ENCODE measurements at regions not wholly inside any gene's neighbourhood (a gene's known extent, or its start where the extent isn't known, plus 50 kb on each side); places are given as distances from the start of the nearest gene placed in this dataset.

- no peak for ATAC-seq
- WGBS (ENCODE audit: insufficient coverage): 86% methylated on average over 23 of the region's 23 CpGs
- Histone ChIP-seq H3K4me1 (ENCODE audit: control insufficient read depth, insufficient read depth, low read length) (no peaks in the 10 kb centered on the region), H3K36me3 (ENCODE audit: control insufficient read depth, insufficient read depth, low read length) (no peaks in the 10 kb centered on the region), H3K9me3 (ENCODE audit: control insufficient read depth, insufficient read depth, low read length) (no peaks in the 10 kb centered on the region), H3K27ac (ENCODE audit: low read length) (no peak overlapping the region), H3K4me3 (ENCODE audit: low read length) (no peak overlapping the region), H3K27me3 (ENCODE audit: control insufficient read depth, insufficient read depth, low read length) (no peaks in the 10 kb centered on the region)
- H3K4me1 Mint-ChIP-seq: no peaks in the 10 kb centered on the region
- peaks cover 11 to 19% of the 10 kb centered on the region in 2 donors for H3K27me3 Mint-ChIP-seq (ENCODE audit: low read depth in 2 of 2)
- DNase-seq: no peak
- H3K36me3 Mint-ChIP-seq: no peaks in the 10 kb centered on the region
- H3K9me3 Mint-ChIP-seq: no peaks in the 10 kb centered on the region
- H3K27ac Mint-ChIP-seq: no peak overlapping the region
- intact Hi-C loops (cut with micrococcal nuclease): no loop called here
- no peak for TF ChIP-seq CTCF (IDR thresholded peaks at IDR 0.05)
- no peak overlapping the region for H3K4me3 Mint-ChIP-seq
Measured at GRCh38 chr14:101473795-101474562, 87.3 kb upstream of the DIO3 start.

GRCh38 chr14:101474563-101475455 is 86.5 kb upstream of the DIO3 start:
- no peak for TF ChIP-seq CTCF (IDR thresholded peaks at IDR 0.05)
- Histone ChIP-seq H3K27ac (ENCODE audit: low read length) (no peak overlapping the region), H3K27me3 (ENCODE audit: control insufficient read depth, insufficient read depth, low read length) (no peaks in the 10 kb centered on the region), H3K4me3 (ENCODE audit: low read length) (no peak overlapping the region), H3K4me1 (ENCODE audit: control insufficient read depth, insufficient read depth, low read length) (no peaks in the 10 kb centered on the region), H3K9me3 (ENCODE audit: control insufficient read depth, insufficient read depth, low read length) (no peaks in the 10 kb centered on the region), H3K36me3 (ENCODE audit: control insufficient read depth, insufficient read depth, low read length) (no peaks in the 10 kb centered on the region)
- no peaks in the 10 kb centered on the region for H3K4me1 Mint-ChIP-seq
- intact Hi-C loops (cut with micrococcal nuclease): no loop called here
- H3K27me3 Mint-ChIP-seq (ENCODE audit: low read depth in 2 of 2): peaks cover 11 to 19% of the 10 kb centered on the region in 2 donors
- WGBS (ENCODE audit: insufficient coverage): 91% methylated on average over 19 of the region's 19 CpGs
- H3K4me3 Mint-ChIP-seq: no peak overlapping the region
- DNase-seq: no peak
- H3K9me3 Mint-ChIP-seq: no peaks in the 10 kb centered on the region
- no peak overlapping the region for H3K27ac Mint-ChIP-seq
- ATAC-seq: no peak
- H3K36me3 Mint-ChIP-seq: no peaks in the 10 kb centered on the region

- ATAC-seq: no peak
- 78% methylated on average over 25 of the region's 26 CpGs for WGBS (ENCODE audit: insufficient coverage)
Measured at GRCh38 chr14:101475456-101476257, 85.6 kb upstream of the DIO3 start.

More at GRCh38 chr14:101475456-101476257, 85.6 kb upstream of the DIO3 start:
- Mint-ChIP-seq H3K36me3 (no peaks in the 10 kb centered on the region), H3K4me3 (no peak overlapping the region), H3K27ac (no peak overlapping the region), H3K9me3 (no peaks in the 10 kb centered on the region), H3K4me1 (no peaks in the 10 kb centered on the region), H3K27me3 (ENCODE audit: low read depth in 2 of 2) (peaks cover 11 to 19% of the 10 kb centered on the region in 2 donors)
- H3K4me1 ChIP-seq (ENCODE audit: control insufficient read depth, insufficient read depth, low read length): no peaks in the 10 kb centered on the region
- no peak overlapping the region for H3K27ac ChIP-seq (ENCODE audit: low read length)
- H3K9me3 ChIP-seq (ENCODE audit: control insufficient read depth, insufficient read depth, low read length): no peaks in the 10 kb centered on the region
- no peak for DNase-seq
- intact Hi-C loops (cut with micrococcal nuclease): no loop called here
- no peaks in the 10 kb centered on the region for H3K27me3 ChIP-seq (ENCODE audit: control insufficient read depth, insufficient read depth, low read length)
- no peak for TF ChIP-seq CTCF (IDR thresholded peaks at IDR 0.05)
- no peak overlapping the region for H3K4me3 ChIP-seq (ENCODE audit: low read length)
- no peaks in the 10 kb centered on the region for H3K36me3 ChIP-seq (ENCODE audit: control insufficient read depth, insufficient read depth, low read length)
